ENCODE measurements at regions not wholly inside any gene's neighbourhood (a gene's known extent, or its start where the extent isn't known, plus 50 kb on each side); places are given as distances from the start of the nearest gene placed in this dataset.
"Not testable (repeated sequence)": the region's sequence is repeated elsewhere in the genome, so short reads cannot be mapped to it uniquely, and the experiment has no call there.

- Histone ChIP-seq H3K4me3 (ENCODE audit: low read length in 3 of 3) (no peak overlapping the region), H3K9me3 (ENCODE audit: control insufficient read depth in 3 of 3, low read length in 3 of 3) (peaks cover 0 to 6% (median 0%) of the 10 kb centered on the region in 3 donors), H3K27ac (ENCODE audit: low read depth, low read length) (no peak overlapping the region), H3K27me3 (ENCODE audit: control insufficient read depth in 3 of 3, insufficient read depth in 3 of 3, low read length in 3 of 3) (peaks cover 0 to 6% (median 0%) of the 10 kb centered on the region in 3 donors), H3K9ac (ENCODE audit: low read depth in 1 of 3, low read length in 3 of 3) (no peak overlapping the region), H3K4me1 (ENCODE audit: control insufficient read depth in 3 of 3, insufficient read depth in 3 of 3, low read length in 3 of 3) (no peaks in the 10 kb centered on the region), H3K36me3 (ENCODE audit: control insufficient read depth in 3 of 3, insufficient read depth in 3 of 3, low read length in 3 of 3) (no peaks in the 10 kb centered on the region)
These were observed 181.0 kb upstream of the SALL3 start for GRCh38 chr18:78798402-78799175.

- Histone ChIP-seq H3K4me3 (ENCODE audit: low read length in 3 of 3) (no peak overlapping the region), H3K27ac (ENCODE audit: low read depth, low read length) (no peak overlapping the region)
These were observed 180.1 kb upstream of the SALL3 start for GRCh38 chr18:78799382-78800089.

GRCh38 chr18:78800102-78800851, 179.3 kb upstream of the SALL3 start:
- not testable (repeated sequence) for H3K27me3 ChIP-seq (ENCODE audit: control insufficient read depth in 3 of 3, insufficient read depth in 3 of 3, low read length in 3 of 3); H3K27ac ChIP-seq (ENCODE audit: low read depth, low read length); H3K4me3 ChIP-seq (ENCODE audit: low read length in 3 of 3); H3K4me1 ChIP-seq (ENCODE audit: control insufficient read depth in 3 of 3, insufficient read depth in 3 of 3, low read length in 3 of 3); H3K36me3 ChIP-seq (ENCODE audit: control insufficient read depth in 3 of 3, insufficient read depth in 3 of 3, low read length in 3 of 3); H3K9me3 ChIP-seq (ENCODE audit: control insufficient read depth in 3 of 3, low read length in 3 of 3); H3K9ac ChIP-seq (ENCODE audit: low read depth in 1 of 3, low read length in 3 of 3)

More at GRCh38 chr18:78799382-78800089, 180.1 kb upstream of the SALL3 start:
- Histone ChIP-seq H3K9ac (ENCODE audit: low read depth in 1 of 3, low read length in 3 of 3) (no peak overlapping the region), H3K4me1 (ENCODE audit: control insufficient read depth in 3 of 3, insufficient read depth in 3 of 3, low read length in 3 of 3) (no peaks in the 10 kb centered on the region), H3K36me3 (ENCODE audit: control insufficient read depth in 3 of 3, insufficient read depth in 3 of 3, low read length in 3 of 3) (no peaks in the 10 kb centered on the region), H3K9me3 (ENCODE audit: control insufficient read depth in 3 of 3, low read length in 3 of 3) (peaks cover 0 to 6% (median 0%) of the 10 kb centered on the region in 3 donors), H3K27me3 (ENCODE audit: control insufficient read depth in 3 of 3, insufficient read depth in 3 of 3, low read length in 3 of 3) (peaks cover 0 to 6% (median 0%) of the 10 kb centered on the region in 3 donors)

GRCh38 chr18:78801011-78801410, 178.6 kb upstream of the SALL3 start:
- no peaks in the 10 kb centered on the region for H3K4me1 ChIP-seq (ENCODE audit: control insufficient read depth in 3 of 3, insufficient read depth in 3 of 3, low read length in 3 of 3)
- no peak overlapping the region for H3K9ac ChIP-seq (ENCODE audit: low read depth in 1 of 3, low read length in 3 of 3)
- peaks cover 0 to 6% (median 0%) of the 10 kb centered on the region in 3 donors for H3K9me3 ChIP-seq (ENCODE audit: control insufficient read depth in 3 of 3, low read length in 3 of 3)
- no peak overlapping the region for H3K27ac ChIP-seq (ENCODE audit: low read depth, low read length)
- H3K27me3 ChIP-seq (ENCODE audit: control insufficient read depth in 3 of 3, insufficient read depth in 3 of 3, low read length in 3 of 3) = peaks cover 0 to 6% (median 0%) of the 10 kb centered on the region in 3 donors
- no peaks in the 10 kb centered on the region for H3K36me3 ChIP-seq (ENCODE audit: control insufficient read depth in 3 of 3, insufficient read depth in 3 of 3, low read length in 3 of 3)
- no peak overlapping the region for H3K4me3 ChIP-seq (ENCODE audit: low read length in 3 of 3)

- no peak overlapping the region for H3K4me3 ChIP-seq (ENCODE audit: low read length in 3 of 3)
- H3K27ac ChIP-seq (ENCODE audit: low read depth, low read length) = no peak overlapping the region
- peaks cover 0 to 6% (median 3%) of the 10 kb centered on the region in 3 donors for H3K27me3 ChIP-seq (ENCODE audit: control insufficient read depth in 3 of 3, insufficient read depth in 3 of 3, low read length in 3 of 3)
These were observed 176.5 kb upstream of the SALL3 start for GRCh38 chr18:78803104-78803503.

GRCh38 chr18:78804206-78805030, 175.2 kb upstream of the SALL3 start:
- Histone ChIP-seq H3K36me3 (ENCODE audit: control insufficient read depth in 3 of 3, insufficient read depth in 3 of 3, low read length in 3 of 3) (no peaks in the 10 kb centered on the region), H3K27me3 (ENCODE audit: control insufficient read depth in 3 of 3, insufficient read depth in 3 of 3, low read length in 3 of 3) (peaks cover 0 to 3% (median 2%) of the 10 kb centered on the region in 3 donors), H3K9ac (ENCODE audit: low read depth in 1 of 3, low read length in 3 of 3) (no peak overlapping the region), H3K4me1 (ENCODE audit: control insufficient read depth in 3 of 3, insufficient read depth in 3 of 3, low read length in 3 of 3) (no peaks in the 10 kb centered on the region), H3K27ac (ENCODE audit: low read depth, low read length) (no peak overlapping the region), H3K9me3 (ENCODE audit: control insufficient read depth in 3 of 3, low read length in 3 of 3) (peaks cover 0 to 2% (median 2%) of the 10 kb centered on the region in 3 donors), H3K4me3 (ENCODE audit: low read length in 3 of 3) (no peak overlapping the region)

More at GRCh38 chr18:78803104-78803503, 176.5 kb upstream of the SALL3 start:
- H3K9me3 ChIP-seq (ENCODE audit: control insufficient read depth in 3 of 3, low read length in 3 of 3) = peaks cover 0 to 2% (median 2%) of the 10 kb centered on the region in 3 donors
- H3K4me1 ChIP-seq (ENCODE audit: control insufficient read depth in 3 of 3, insufficient read depth in 3 of 3, low read length in 3 of 3) = no peaks in the 10 kb centered on the region
- H3K9ac ChIP-seq (ENCODE audit: low read depth in 1 of 3, low read length in 3 of 3) = no peak overlapping the region
- H3K36me3 ChIP-seq (ENCODE audit: control insufficient read depth in 3 of 3, insufficient read depth in 3 of 3, low read length in 3 of 3) = no peaks in the 10 kb centered on the region

- H3K27me3 ChIP-seq (ENCODE audit: control insufficient read depth in 3 of 3, insufficient read depth in 3 of 3, low read length in 3 of 3) = peaks cover 0 to 3% (median 0%) of the 10 kb centered on the region in 3 donors
- no peak overlapping the region for H3K27ac ChIP-seq (ENCODE audit: low read depth, low read length)
- peaks cover 0 to 2% (median 0%) of the 10 kb centered on the region in 3 donors for H3K9me3 ChIP-seq (ENCODE audit: control insufficient read depth in 3 of 3, low read length in 3 of 3)
- H3K9ac ChIP-seq (ENCODE audit: low read depth in 1 of 3, low read length in 3 of 3) = no peak overlapping the region
- H3K36me3 ChIP-seq (ENCODE audit: control insufficient read depth in 3 of 3, insufficient read depth in 3 of 3, low read length in 3 of 3) = no peaks in the 10 kb centered on the region
- H3K4me3 ChIP-seq (ENCODE audit: low read length in 3 of 3) = no peak overlapping the region
- H3K4me1 ChIP-seq (ENCODE audit: control insufficient read depth in 3 of 3, insufficient read depth in 3 of 3, low read length in 3 of 3) = no peaks in the 10 kb centered on the region
These were observed 173.8 kb upstream of the SALL3 start for GRCh38 chr18:78805840-78806239.

GRCh38 chr18:78807668-78808067, 171.9 kb upstream of the SALL3 start:
- Histone ChIP-seq H3K9ac (ENCODE audit: low read depth in 1 of 3, low read length in 3 of 3) (no peak overlapping the region), H3K36me3 (ENCODE audit: control insufficient read depth in 3 of 3, insufficient read depth in 3 of 3, low read length in 3 of 3) (no peaks in the 10 kb centered on the region), H3K27ac (ENCODE audit: low read depth, low read length) (no peak overlapping the region), H3K4me1 (ENCODE audit: control insufficient read depth in 3 of 3, insufficient read depth in 3 of 3, low read length in 3 of 3) (no peaks in the 10 kb centered on the region), H3K27me3 (ENCODE audit: control insufficient read depth in 3 of 3, insufficient read depth in 3 of 3, low read length in 3 of 3) (peaks cover 5 to 12% (median 11%) of the 10 kb centered on the region in 3 donors), H3K4me3 (ENCODE audit: low read length in 3 of 3) (no peak overlapping the region), H3K9me3 (ENCODE audit: control insufficient read depth in 3 of 3, low read length in 3 of 3) (peaks cover 0 to 2% (median 0%) of the 10 kb centered on the region in 3 donors)

- Histone ChIP-seq H3K4me3 (ENCODE audit: low read length in 3 of 3) (peak overlapping the region in 1 of 3 donors; percentile 13), H3K36me3 (ENCODE audit: control insufficient read depth in 3 of 3, insufficient read depth in 3 of 3, low read length in 3 of 3) (no peaks in the 10 kb centered on the region), H3K9ac (ENCODE audit: low read depth in 1 of 3, low read length in 3 of 3) (no peak overlapping the region), H3K27me3 (ENCODE audit: control insufficient read depth in 3 of 3, insufficient read depth in 3 of 3, low read length in 3 of 3) (peaks cover 13 to 28% (median 19%) of the 10 kb centered on the region in 3 donors), H3K9me3 (ENCODE audit: control insufficient read depth in 3 of 3, low read length in 3 of 3) (peaks cover 0 to 2% (median 0%) of the 10 kb centered on the region in 3 donors), H3K27ac (ENCODE audit: low read depth, low read length) (no peak overlapping the region), H3K4me1 (ENCODE audit: control insufficient read depth in 3 of 3, insufficient read depth in 3 of 3, low read length in 3 of 3) (no peaks in the 10 kb centered on the region)
These were observed 169.8 kb upstream of the SALL3 start for GRCh38 chr18:78809845-78810244.
